Loucy (cell line): ENCODE measurements at regions not wholly inside any gene's neighbourhood (a gene's known extent, or its start where the extent isn't known, plus 50 kb on each side); places are given as distances from the start of the nearest gene placed in this dataset.

ENCODE experiments used
- CTCF ChIP-seq: fragments of 200-600 bp; sonication (generic); conservative IDR thresholded peaks from 2 replicates; pipeline ENCODE4 v1.5.1; 2014; ENCODE audit warnings: mild to moderate bottlenecking, antibody characterized with exemption, low read length
- EZH2phosphoT487 ChIP-seq: fragments of 200-600 bp; IDR thresholded peaks from 2 replicates; pipeline ENCODE4 v1.6.1; 2018; ENCODE audit warnings: antibody characterized with exemption, mild to moderate bottlenecking, moderate library complexity, borderline replicate concordance

- TF ChIP-seq CTCF (no peak), EZH2phosphoT487 (no peak)
These were observed 653.0 kb downstream of the EPM2A start for GRCh38 chr6:145082359-145082758.
